Activated naive CD4-positive, alpha-beta T cell treated with anti-CD3 and anti-CD28 coated beads, Interleukin-2, amount 50 U/mL, for 24 hours (primary cell): ENCODE measurements at regions not wholly inside any gene's neighbourhood (a gene's known extent, or its start where the extent isn't known, plus 50 kb on each side); places are given as distances from the start of the nearest gene placed in this dataset.

ENCODE experiments used
- H3K27ac Mint-ChIP-seq: one replicate; pipeline ENCODE4 v1.8.0; 2021; ENCODE audit warnings: mild to moderate bottlenecking, mixed read lengths
- H3K27me3 Mint-ChIP-seq: one replicate; pipeline ENCODE4 v1.8.0; 2021; ENCODE audit warnings: mixed read lengths
- H3K36me3 Mint-ChIP-seq: one replicate; pipeline ENCODE4 v1.8.0; 2021; ENCODE audit warnings: mixed read lengths
- H3K4me1 Mint-ChIP-seq: one replicate; pipeline ENCODE4 v1.8.0; 2021; ENCODE audit warnings: mixed read lengths
- H3K4me3 Mint-ChIP-seq: one replicate; pipeline ENCODE4 v1.8.0; 2021; ENCODE audit warnings: mild to moderate bottlenecking, mixed read lengths
- H3K9me3 Mint-ChIP-seq: one replicate; pipeline ENCODE4 v1.8.0; 2021; ENCODE audit warnings: mixed read lengths

DNA sequence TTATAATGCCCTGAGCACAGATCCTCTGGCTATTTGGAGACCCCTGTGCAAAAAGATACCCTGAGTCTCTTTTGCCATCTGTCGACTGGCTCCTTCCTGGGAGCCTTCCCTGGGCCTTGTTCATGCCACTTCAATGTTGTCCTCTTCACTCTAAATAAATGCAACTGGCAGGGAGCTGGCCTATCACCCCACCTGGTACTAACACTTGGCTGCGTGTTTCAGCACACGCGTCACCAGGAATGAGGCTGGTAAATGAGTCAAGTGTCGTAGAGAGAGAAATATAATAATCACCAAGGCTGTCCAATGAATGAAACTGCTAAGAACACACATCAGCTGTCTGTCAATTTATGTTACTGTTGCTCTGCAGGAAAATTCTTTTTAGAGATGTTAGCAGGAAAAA lies 374.6 kb upstream of the JARID2 start:
- H3K27ac Mint-ChIP-seq = no peak overlapping the region
- H3K4me3 Mint-ChIP-seq = no peak overlapping the region
- peaks cover 39% of the 10 kb centered on the region for H3K4me1 Mint-ChIP-seq
- peaks cover 3% of the 10 kb centered on the region for H3K9me3 Mint-ChIP-seq
- no peaks in the 10 kb centered on the region for H3K36me3 Mint-ChIP-seq
- no peaks in the 10 kb centered on the region for H3K27me3 Mint-ChIP-seq

DNA sequence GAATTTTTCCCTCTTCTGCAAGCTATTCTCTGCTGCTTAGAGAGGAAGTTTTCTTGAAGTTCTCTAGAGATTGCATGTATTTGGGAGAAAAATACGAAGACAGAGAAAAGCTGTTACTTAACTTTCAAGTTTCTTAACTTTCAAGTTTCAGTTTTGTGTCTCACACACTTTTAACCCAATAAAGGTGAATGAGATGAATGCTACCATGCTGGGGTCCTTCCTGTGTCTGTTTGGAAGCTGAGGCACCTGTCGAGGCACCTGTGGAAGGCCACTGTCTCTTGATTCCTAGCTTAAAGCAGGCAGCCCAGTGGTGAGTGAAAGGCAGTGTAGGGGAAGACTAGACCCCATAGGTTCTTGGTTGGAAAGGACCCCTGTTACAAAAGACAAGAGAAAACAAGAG lies 372.8 kb upstream of the JARID2 start:
- Mint-ChIP-seq H3K4me3 (no peak overlapping the region), H3K36me3 (peaks cover 1% of the 10 kb centered on the region), H3K27me3 (no peaks in the 10 kb centered on the region), H3K4me1 (peaks cover 58% of the 10 kb centered on the region), H3K27ac (peak overlapping the region; percentile 64), H3K9me3 (peaks cover 5% of the 10 kb centered on the region)

GRCh38 chr6:14873781-14874441 lies 372.0 kb upstream of the JARID2 start:
- Mint-ChIP-seq H3K36me3 (peaks cover 1% of the 10 kb centered on the region), H3K4me1 (peaks cover 65% of the 10 kb centered on the region), H3K4me3 (no peak overlapping the region), H3K27me3 (no peaks in the 10 kb centered on the region), H3K27ac (no peak overlapping the region), H3K9me3 (peaks cover 5% of the 10 kb centered on the region)

- peaks cover 65% of the 10 kb centered on the region for H3K4me1 Mint-ChIP-seq
- H3K27ac Mint-ChIP-seq = peak overlapping the region; percentile 98
- no peak overlapping the region for H3K4me3 Mint-ChIP-seq
Measured at GRCh38 chr6:14874975-14875480, 370.8 kb upstream of the JARID2 start.

GRCh38 chr6:14875481-14876063 lies 370.3 kb upstream of the JARID2 start:
- Mint-ChIP-seq H3K27me3 (no peaks in the 10 kb centered on the region), H3K9me3 (peaks cover 5% of the 10 kb centered on the region), H3K36me3 (peaks cover 1% of the 10 kb centered on the region), H3K4me1 (peaks cover 69% of the 10 kb centered on the region), H3K4me3 (peak overlapping the region; percentile 41), H3K27ac (peak overlapping the region; percentile 98)

More at GRCh38 chr6:14874975-14875480, 370.8 kb upstream of the JARID2 start:
- peaks cover 1% of the 10 kb centered on the region for H3K36me3 Mint-ChIP-seq
- no peaks in the 10 kb centered on the region for H3K27me3 Mint-ChIP-seq
- peaks cover 5% of the 10 kb centered on the region for H3K9me3 Mint-ChIP-seq

GRCh38 chr6:14876778-14877613 lies 368.9 kb upstream of the JARID2 start:
- H3K4me3 Mint-ChIP-seq = peak overlapping the region; percentile 73
- H3K27me3 Mint-ChIP-seq = no peaks in the 10 kb centered on the region
- H3K9me3 Mint-ChIP-seq = peaks cover 5% of the 10 kb centered on the region
- H3K36me3 Mint-ChIP-seq = peaks cover 1% of the 10 kb centered on the region
- peak overlapping the region; percentile 98 for H3K27ac Mint-ChIP-seq
- H3K4me1 Mint-ChIP-seq = peaks cover 69% of the 10 kb centered on the region

- peaks cover 61% of the 10 kb centered on the region for H3K4me1 Mint-ChIP-seq
- peaks cover 1% of the 10 kb centered on the region for H3K36me3 Mint-ChIP-seq
- peaks cover 5% of the 10 kb centered on the region for H3K9me3 Mint-ChIP-seq
- peak overlapping the region; percentile 73 for H3K4me3 Mint-ChIP-seq
- H3K27ac Mint-ChIP-seq = peak overlapping the region; percentile 98
- H3K27me3 Mint-ChIP-seq = no peaks in the 10 kb centered on the region
Measured at GRCh38 chr6:14877758-14878157, 368.1 kb upstream of the JARID2 start.

DNA sequence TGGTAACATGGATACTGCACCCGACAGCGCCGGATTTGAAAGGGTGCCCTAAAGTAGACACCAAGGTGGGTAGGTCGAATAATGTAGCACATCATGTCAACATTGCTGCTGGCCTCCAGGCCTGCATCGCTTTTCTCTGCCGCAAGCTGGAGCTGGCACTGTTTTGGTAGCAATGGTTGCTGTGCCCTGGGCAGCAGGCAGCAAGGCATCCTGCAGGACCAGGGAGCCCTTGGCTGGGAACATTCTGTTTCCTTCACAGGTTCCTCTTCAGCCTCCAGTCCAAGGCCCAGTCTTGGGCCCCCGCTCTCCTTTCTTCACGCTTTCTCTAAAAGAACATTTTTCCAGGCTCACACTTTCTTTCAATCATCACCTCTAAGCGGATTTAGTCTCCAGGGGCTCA lies 365.8 kb upstream of the JARID2 start:
- peaks cover 1% of the 10 kb centered on the region for H3K36me3 Mint-ChIP-seq
- peaks cover 43% of the 10 kb centered on the region for H3K4me1 Mint-ChIP-seq
- H3K27ac Mint-ChIP-seq = peak overlapping the region; percentile 33
- no peaks in the 10 kb centered on the region for H3K27me3 Mint-ChIP-seq
- H3K4me3 Mint-ChIP-seq = no peak overlapping the region
- peaks cover 5% of the 10 kb centered on the region for H3K9me3 Mint-ChIP-seq

GRCh38 chr6:14880677-14881076 lies 365.2 kb upstream of the JARID2 start:
- peaks cover 38% of the 10 kb centered on the region for H3K4me1 Mint-ChIP-seq
- H3K4me3 Mint-ChIP-seq = no peak overlapping the region
- peaks cover 1% of the 10 kb centered on the region for H3K36me3 Mint-ChIP-seq
- peaks cover 5% of the 10 kb centered on the region for H3K9me3 Mint-ChIP-seq
- H3K27me3 Mint-ChIP-seq = no peaks in the 10 kb centered on the region
- H3K27ac Mint-ChIP-seq = peak overlapping the region; percentile 64

DNA sequence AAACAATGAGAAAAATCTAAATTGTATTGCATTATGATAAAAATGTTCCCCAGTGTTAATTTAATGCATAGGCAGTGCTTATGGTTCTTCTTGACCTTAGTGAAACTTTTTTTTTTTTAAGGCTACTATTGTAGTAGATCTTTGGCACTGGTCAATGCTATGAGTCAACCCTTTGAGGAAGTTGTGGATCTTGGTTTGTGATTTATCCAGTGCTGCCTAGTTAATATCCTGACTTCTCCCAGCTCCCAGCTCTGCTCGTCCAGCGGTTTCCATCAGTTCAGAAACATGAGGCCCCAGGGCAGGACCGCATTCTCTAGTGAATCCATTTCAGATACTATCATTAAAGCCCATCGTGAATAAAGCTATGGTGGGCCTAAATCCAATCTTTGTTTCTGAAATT lies 364.5 kb upstream of the JARID2 start:
- Mint-ChIP-seq H3K9me3 (no peaks in the 10 kb centered on the region), H3K27ac (peak overlapping the region; percentile 64), H3K4me3 (no peak overlapping the region), H3K27me3 (no peaks in the 10 kb centered on the region), H3K36me3 (peaks cover 1% of the 10 kb centered on the region), H3K4me1 (peaks cover 31% of the 10 kb centered on the region)

DNA sequence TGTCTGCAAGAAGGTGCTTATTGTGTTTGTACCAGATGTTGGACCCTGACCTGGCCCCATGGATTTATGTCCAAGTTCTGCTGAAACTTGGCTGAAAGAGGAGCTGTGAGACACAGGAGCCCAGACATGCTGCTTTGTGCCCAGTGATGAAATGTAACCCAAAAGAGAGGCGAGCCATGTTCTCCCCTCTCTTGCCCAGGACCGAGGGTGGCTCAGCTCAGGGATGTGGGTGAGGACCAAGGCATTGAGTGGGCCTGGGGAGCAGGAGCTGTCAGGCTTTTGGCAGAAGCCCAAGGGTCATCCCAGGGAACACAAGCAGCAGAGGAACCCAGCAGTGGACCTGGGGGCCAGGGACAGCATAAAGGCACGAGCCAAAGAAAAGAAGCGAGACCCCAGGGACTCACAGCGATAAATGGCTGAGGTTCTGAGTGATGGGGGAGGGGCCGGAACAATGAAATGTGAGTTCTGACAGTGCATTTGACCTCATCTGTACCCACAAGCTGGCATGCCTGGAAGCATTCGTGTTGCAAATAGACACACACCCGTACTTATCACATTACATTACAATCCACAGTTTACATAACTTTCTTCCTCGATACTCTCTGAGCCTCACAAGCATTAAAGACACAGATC lies 363.4 kb upstream of the JARID2 start:
- Mint-ChIP-seq H3K9me3 (no peaks in the 10 kb centered on the region), H3K27ac (no peak overlapping the region), H3K36me3 (no peaks in the 10 kb centered on the region), H3K27me3 (no peaks in the 10 kb centered on the region), H3K4me3 (no peak overlapping the region), H3K4me1 (peaks cover 20% of the 10 kb centered on the region)

DNA sequence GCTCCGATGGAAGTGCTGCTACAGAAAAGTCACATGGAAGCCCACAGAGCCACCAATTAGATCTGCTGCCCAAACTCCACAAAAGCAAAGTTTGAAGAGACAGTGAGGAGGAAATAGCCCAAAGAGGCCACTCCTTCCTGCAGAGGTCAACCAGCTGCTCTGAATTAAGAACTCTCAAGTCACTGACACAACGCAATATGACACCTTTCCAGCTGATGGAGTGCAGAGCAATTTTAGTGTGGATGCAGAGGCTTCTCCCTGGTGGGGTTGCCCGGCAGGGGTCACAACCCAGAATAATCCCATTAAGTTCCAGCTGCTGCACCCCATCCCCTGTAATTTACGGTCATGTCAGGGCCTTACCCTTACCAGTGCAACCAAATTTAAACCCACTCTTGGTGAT lies 361.9 kb upstream of the JARID2 start:
- Mint-ChIP-seq H3K36me3 (no peaks in the 10 kb centered on the region), H3K4me3 (no peak overlapping the region), H3K4me1 (peaks cover 7% of the 10 kb centered on the region), H3K9me3 (no peaks in the 10 kb centered on the region), H3K27me3 (no peaks in the 10 kb centered on the region), H3K27ac (no peak overlapping the region)

DNA sequence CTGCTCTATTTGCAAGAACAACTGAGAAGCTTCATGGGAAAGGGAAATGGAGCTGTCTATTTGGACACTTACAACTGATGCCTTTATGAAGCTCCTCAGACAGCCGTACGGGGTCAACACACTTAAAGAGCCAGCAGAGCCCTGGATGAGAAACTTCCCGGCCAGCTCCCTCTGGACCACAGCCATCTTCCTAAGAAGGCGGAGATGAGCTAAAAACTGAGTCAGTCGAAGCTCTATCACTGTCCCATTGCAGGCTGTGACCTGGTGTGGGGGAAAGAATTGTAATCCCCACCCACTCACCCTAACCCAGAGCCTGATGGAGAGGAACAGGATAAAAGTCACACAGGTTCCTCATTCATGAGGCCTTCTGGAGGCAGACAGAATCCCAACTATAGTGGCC lies 360.4 kb upstream of the JARID2 start:
- Mint-ChIP-seq H3K27me3 (no peaks in the 10 kb centered on the region), H3K9me3 (no peaks in the 10 kb centered on the region), H3K4me3 (no peak overlapping the region), H3K27ac (no peak overlapping the region), H3K4me1 (peaks cover 2% of the 10 kb centered on the region), H3K36me3 (no peaks in the 10 kb centered on the region)

GRCh38 chr6:14887181-14887580 lies 358.7 kb upstream of the JARID2 start:
- H3K36me3 Mint-ChIP-seq = no peaks in the 10 kb centered on the region
- H3K4me1 Mint-ChIP-seq = no peaks in the 10 kb centered on the region
- H3K9me3 Mint-ChIP-seq = no peaks in the 10 kb centered on the region
- H3K4me3 Mint-ChIP-seq = no peak overlapping the region
- no peak overlapping the region for H3K27ac Mint-ChIP-seq
- no peaks in the 10 kb centered on the region for H3K27me3 Mint-ChIP-seq

GRCh38 chr6:14887986-14888574 lies 357.8 kb upstream of the JARID2 start:
- Mint-ChIP-seq H3K4me3 (no peak overlapping the region), H3K36me3 (no peaks in the 10 kb centered on the region), H3K27ac (no peak overlapping the region), H3K4me1 (no peaks in the 10 kb centered on the region), H3K27me3 (no peaks in the 10 kb centered on the region), H3K9me3 (no peaks in the 10 kb centered on the region)
